ENCODE measurements at regions not wholly inside any gene's neighbourhood (a gene's known extent, or its start where the extent isn't known, plus 50 kb on each side); places are given as distances from the start of the nearest gene placed in this dataset.

DNA sequence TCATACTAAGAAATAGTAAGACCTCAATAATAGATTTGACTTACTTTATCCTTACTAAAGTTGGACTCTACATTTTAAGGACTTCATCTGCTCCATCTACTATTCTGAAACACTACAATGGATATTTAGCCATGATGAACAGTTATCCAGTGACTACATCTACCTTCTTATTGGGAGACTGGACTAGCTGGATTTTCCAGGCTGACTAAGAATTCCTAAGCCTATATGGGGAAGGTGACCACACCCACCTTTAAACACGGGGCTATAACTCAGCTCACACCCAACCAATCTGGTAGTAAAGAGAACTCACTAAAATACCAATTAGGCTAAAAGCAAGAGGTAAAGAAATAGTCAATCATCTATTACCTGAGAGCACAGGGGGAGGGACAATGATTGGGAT lies 1438.4 kb downstream of the TECRL start:
- TF ChIP-seq, protein P1, sequence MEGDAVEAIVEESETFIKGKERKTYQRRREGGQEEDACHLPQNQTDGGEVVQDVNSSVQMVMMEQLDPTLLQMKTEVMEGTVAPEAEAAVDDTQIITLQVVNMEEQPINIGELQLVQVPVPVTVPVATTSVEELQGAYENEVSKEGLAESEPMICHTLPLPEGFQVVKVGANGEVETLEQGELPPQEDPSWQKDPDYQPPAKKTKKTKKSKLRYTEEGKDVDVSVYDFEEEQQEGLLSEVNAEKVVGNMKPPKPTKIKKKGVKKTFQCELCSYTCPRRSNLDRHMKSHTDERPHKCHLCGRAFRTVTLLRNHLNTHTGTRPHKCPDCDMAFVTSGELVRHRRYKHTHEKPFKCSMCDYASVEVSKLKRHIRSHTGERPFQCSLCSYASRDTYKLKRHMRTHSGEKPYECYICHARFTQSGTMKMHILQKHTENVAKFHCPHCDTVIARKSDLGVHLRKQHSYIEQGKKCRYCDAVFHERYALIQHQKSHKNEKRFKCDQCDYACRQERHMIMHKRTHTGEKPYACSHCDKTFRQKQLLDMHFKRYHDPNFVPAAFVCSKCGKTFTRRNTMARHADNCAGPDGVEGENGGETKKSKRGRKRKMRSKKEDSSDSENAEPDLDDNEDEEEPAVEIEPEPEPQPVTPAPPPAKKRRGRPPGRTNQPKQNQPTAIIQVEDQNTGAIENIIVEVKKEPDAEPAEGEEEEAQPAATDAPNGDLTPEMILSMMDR (IDR thresholded peaks at IDR 0.05), result no peak
- H3K27me3 ChIP-seq (ENCODE audit: control insufficient read depth in 1 of 2, insufficient read depth in 2 of 2, low read length in 2 of 2), result no peaks in the 10 kb centered on the region
- DNase-seq (no peak), ATAC-seq (ENCODE audit: poor library complexity) (no peak)
- ChIA-PET CTCF (no interaction called here), POLR2A (no interaction called here)
- H3K36me3 ChIP-seq (ENCODE audit: insufficient read depth, low read length), result no peaks in the 10 kb centered on the region
- peaks cover 0 to 9% of the 10 kb centered on the region in 2 experiments for H3K9me3 ChIP-seq (ENCODE audit: control insufficient read depth in 1 of 2, insufficient read depth in 1 of 2, low read length in 2 of 2)
- Mint-ChIP-seq H3K9me3 (peaks cover 4% of the 10 kb centered on the region), H3K4me1 (ENCODE audit: low read depth) (no peaks in the 10 kb centered on the region), H3K4me3 (no peak overlapping the region), H3K36me3 (ENCODE audit: low read depth) (no peaks in the 10 kb centered on the region), H3K27me3 (no peaks in the 10 kb centered on the region), H3K27ac (no peak overlapping the region)
- H3K27ac ChIP-seq (ENCODE audit: low read depth in 1 of 2, low read length in 2 of 2), result no peak overlapping the region
- intact Hi-C loops (cut with DNase I, micrococcal nuclease), result no loop called here
- no peak overlapping the region for H3K4me3 ChIP-seq (ENCODE audit: low read length)
- no peaks in the 10 kb centered on the region for H3K4me1 ChIP-seq (ENCODE audit: insufficient read depth, low read length)

GRCh38 chr4:62960415-62960814 lies 1448.8 kb downstream of the TECRL start:
- no peak overlapping the region for H3K4me3 ChIP-seq (ENCODE audit: low read length)
- Mint-ChIP-seq H3K4me1 (ENCODE audit: low read depth) (no peaks in the 10 kb centered on the region), H3K36me3 (ENCODE audit: low read depth) (no peaks in the 10 kb centered on the region), H3K27me3 (no peaks in the 10 kb centered on the region), H3K27ac (no peak overlapping the region), H3K4me3 (no peak overlapping the region), H3K9me3 (no peaks in the 10 kb centered on the region)
- H3K4me1 ChIP-seq (ENCODE audit: insufficient read depth, low read length), result no peaks in the 10 kb centered on the region
- no peaks in the 10 kb centered on the region for H3K9me3 ChIP-seq (ENCODE audit: control insufficient read depth in 1 of 2, insufficient read depth in 1 of 2, low read length in 2 of 2)
- ChIA-PET POLR2A (no interaction called here), CTCF (no interaction called here)
- no peaks in the 10 kb centered on the region for H3K36me3 ChIP-seq (ENCODE audit: insufficient read depth, low read length)
- intact Hi-C loops (cut with DNase I, micrococcal nuclease), result no loop called here
- no peak for ATAC-seq (ENCODE audit: poor library complexity)
- TF ChIP-seq, protein P1 (IDR thresholded peaks at IDR 0.05), result no peak
- no peaks in the 10 kb centered on the region for H3K27me3 ChIP-seq (ENCODE audit: control insufficient read depth in 1 of 2, insufficient read depth in 2 of 2, low read length in 2 of 2)
- DNase-seq, result no peak
- H3K27ac ChIP-seq (ENCODE audit: low read depth in 1 of 2, low read length in 2 of 2), result no peak overlapping the region

DNA sequence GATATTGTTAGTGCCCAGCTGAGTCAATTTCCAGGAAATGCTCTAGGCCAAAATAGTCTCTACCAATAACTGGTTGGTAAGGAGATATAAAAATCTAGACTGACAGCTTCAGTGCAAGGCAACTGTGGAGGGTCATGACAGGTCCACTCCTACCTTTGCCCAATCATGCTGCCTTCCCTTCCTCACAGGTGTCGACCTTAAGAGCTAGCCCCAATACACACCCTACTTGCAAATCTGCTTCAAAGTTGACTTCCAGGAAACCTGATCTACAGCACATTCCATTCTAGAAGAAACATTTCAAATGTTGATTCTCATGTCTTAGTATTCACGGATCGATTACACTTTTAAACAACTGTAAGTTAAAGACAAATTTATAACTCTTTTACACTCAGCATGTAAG lies 1455.5 kb downstream of the TECRL start:
- no peaks in the 10 kb centered on the region for H3K36me3 Mint-ChIP-seq (ENCODE audit: low read depth)
- H3K27me3 Mint-ChIP-seq, result no peaks in the 10 kb centered on the region
- no peaks in the 10 kb centered on the region for H3K27me3 ChIP-seq (ENCODE audit: control insufficient read depth in 1 of 2, insufficient read depth in 2 of 2, low read length in 2 of 2)
- no peaks in the 10 kb centered on the region for H3K36me3 ChIP-seq (ENCODE audit: insufficient read depth, low read length)
- no peaks in the 10 kb centered on the region for H3K9me3 ChIP-seq (ENCODE audit: control insufficient read depth in 1 of 2, insufficient read depth in 1 of 2, low read length in 2 of 2)
- no peak overlapping the region for H3K27ac Mint-ChIP-seq
- no peaks in the 10 kb centered on the region for H3K4me1 Mint-ChIP-seq (ENCODE audit: low read depth)
- H3K9me3 Mint-ChIP-seq, result peaks cover 9% of the 10 kb centered on the region
- CTCF ChIA-PET, result no interaction called here
- H3K4me3 Mint-ChIP-seq, result no peak overlapping the region
- TF ChIP-seq, protein P1 (IDR thresholded peaks at IDR 0.05), result no peak
- intact Hi-C loops (cut with DNase I, micrococcal nuclease), result no loop called here
- H3K4me3 ChIP-seq (ENCODE audit: low read length), result no peak overlapping the region
- H3K4me1 ChIP-seq (ENCODE audit: insufficient read depth, low read length), result no peaks in the 10 kb centered on the region
- no peak overlapping the region for H3K27ac ChIP-seq (ENCODE audit: low read depth in 1 of 2, low read length in 2 of 2)
- no peak for ATAC-seq (ENCODE audit: poor library complexity)
- DNase-seq, result no peak
- POLR2A ChIA-PET, result no interaction called here

Data from CD4-positive, alpha-beta T cell (primary cell).